ENCODE measurements at regions not wholly inside any gene's neighbourhood (a gene's known extent, or its start where the extent isn't known, plus 50 kb on each side); places are given as distances from the start of the nearest gene placed in this dataset.

DNA sequence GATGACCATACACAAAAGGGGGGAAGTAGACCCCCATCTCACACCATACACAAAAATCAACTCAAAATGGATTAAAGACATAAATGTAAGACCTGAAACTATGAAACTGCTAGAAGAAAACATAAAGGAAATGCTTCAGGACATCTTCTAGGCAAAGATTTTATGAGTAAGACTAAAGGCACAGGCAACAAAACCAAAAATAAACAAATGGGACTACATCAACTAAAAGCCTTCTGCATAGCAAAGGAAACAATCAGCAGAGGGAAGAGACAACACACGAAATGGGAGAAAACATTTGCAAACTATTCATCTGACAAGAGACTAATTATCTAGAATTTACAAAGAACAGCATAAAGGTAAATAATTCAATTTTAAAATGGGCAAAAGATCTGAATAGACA is 152.1 kb downstream of the AXIN2 start:
- DNase-seq (ENCODE audit: low read depth in 4 of 4, low spot score in 2 of 4) = no peak

DNA sequence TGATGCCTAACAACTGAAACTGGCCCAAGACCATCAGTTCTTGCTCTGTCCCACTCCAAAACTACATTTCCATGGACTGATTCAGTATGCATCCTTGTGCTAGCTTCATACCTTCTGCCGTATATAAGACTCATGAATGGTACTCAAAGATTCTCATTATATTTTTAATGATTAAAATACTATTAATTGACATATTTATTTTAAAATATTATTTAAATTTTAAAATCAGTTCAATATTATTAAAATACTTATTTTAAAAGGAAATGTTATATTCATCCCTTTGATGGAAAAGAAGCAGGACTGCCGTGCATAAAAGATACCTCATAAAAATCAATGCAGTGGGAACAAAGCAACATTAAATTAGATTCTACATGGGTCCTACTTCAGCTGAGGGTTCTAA is 153.4 kb downstream of the AXIN2 start:
- DNase-seq (ENCODE audit: low read depth in 4 of 4, low spot score in 2 of 4) = no peak

DNA sequence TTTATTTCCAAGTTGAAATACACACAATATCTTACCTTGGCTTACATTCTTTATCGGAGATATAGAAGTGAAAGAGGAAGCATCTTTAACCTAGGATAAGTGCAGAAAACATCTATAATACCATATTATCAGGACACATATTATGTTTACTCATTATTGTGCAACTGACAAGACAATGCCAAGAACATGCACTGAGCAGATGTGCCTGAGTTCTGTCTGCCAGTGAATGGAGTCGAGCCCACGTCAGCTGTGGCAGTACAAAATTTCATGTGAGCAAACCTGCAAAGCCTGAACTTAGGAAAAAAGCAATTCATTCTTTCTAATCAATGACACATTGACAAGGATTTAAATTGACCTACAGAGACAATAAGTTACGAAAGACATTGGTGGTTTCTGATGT is 154.4 kb downstream of the AXIN2 start:
- no peak for DNase-seq (ENCODE audit: low read depth in 4 of 4, low spot score in 2 of 4)

DNA sequence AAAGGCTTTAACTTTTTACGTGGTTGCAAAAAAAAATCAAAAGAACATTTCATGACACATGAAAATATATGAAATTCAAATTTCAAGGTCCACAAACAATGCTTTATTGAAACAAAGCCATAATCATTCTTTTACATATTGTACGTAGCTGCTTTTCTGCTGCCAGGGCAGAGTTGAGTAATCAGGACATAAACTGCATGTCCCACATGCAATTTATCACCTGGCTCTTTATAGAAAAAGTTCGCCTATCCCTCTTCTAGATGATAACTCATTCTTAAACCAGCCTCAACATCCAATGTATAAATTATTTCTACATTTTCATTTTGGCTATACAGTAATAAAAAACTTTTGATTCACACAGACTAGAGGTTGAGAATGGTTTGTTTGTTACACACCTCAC is 154.9 kb downstream of the AXIN2 start:
- DNase-seq (ENCODE audit: low read depth in 4 of 4, low spot score in 2 of 4) = no peak

DNA sequence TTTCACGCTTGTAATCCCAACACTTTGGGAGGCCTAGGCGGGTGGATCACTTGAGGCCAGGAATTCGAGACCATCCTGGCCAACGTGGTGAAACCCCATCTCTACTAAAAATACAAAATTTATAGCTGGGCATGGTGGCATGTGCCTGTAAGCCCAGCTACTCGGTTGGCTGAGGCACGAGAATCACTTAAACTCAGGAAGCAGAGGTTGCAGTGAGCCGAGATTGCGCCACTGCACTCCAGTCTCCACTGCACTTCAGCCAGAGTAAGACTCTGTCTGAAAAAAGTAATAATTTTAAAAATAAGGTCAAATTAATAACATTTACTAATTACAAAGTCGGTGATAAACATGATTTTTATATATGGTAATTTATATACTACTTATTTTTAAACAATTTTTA is 155.9 kb downstream of the AXIN2 start:
- DNase-seq (ENCODE audit: low read depth in 4 of 4, low spot score in 2 of 4) = no peak

DNA sequence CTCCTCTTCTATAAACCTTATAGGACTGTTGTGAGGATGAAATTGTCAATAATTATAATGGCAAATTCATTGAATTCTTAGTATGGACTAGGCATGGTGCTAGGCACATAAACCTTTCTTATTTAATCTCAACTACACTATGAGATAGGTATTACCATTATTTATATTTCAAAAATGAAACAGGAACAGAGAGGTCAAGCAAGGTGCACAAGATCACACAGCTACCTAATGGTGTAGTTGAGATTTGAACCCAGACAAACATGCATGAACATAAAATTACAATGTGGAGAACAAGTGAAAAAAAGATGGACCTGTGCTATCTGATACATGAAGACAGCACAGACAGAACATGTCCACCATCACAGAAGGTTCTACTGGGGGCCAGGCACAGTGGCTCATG is 156.7 kb downstream of the AXIN2 start:
- no peak for DNase-seq (ENCODE audit: low read depth in 4 of 4, low spot score in 2 of 4)

DNA sequence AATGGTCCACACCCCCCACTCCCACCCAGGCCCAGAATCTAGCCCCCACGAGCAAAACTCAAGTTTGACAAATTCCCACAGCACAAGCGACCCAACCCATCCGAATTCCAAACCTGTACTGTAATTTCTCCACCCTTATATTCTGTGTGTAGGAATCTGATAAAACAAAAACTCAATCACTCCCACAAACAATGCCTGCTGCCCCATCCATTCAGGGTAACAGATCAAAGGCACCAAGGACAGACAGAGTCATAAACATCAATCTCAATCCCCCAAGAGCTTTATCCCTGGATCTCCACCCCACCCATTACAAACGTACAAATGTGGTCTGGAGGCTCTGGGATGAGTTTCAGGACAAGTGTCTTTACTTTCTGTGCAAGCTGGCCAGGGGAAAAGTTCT is 157.8 kb downstream of the AXIN2 start:
- DNase-seq (ENCODE audit: low read depth in 4 of 4, low spot score in 2 of 4) = no peak

DNA sequence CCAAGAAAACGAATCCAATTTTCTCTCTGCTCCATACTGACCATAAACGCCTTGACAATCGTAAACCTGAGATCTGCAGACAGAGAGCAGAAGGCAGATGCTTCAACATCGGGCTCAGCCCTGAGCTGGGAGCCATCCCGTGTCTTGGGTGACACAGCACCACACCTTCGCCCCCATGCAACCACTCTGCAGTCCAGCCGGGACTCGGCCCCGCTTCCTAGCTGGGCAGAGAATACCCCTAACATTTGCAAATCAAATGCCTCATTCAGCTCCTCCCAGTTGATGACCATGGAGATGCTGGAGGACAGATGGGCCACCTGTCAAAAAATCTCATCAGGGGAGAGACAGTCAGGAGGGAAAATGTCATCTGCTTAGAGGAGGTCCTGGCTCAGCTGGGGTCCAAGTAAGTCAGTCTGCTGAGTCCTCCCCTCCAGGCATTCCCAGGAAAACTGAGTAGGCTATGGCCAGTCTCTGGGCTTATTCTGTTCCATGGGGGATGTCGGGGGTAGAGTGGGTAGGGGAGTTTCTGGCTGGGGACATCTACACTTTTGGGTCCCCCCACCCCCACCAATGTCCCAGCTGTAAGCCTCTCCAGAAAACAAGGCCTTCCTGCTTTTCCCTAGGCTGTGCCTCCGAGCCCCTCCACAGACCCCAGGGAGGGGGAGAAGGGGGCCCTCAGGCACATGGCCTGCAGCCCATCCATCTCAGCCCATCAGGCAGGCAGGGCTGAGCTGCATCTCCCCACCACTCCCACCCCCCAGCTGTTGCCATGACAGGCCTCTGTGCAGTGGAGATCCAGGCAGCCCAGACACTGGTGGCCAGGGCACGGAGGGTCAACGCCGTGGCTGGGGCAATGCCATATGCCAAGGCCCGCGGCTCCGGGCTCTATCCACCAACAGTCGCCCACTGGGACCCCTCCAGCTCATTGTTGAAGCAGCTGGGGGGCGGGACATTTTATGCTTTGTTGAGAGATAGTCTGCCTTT is 158.6 kb downstream of the AXIN2 start:
- no peak for DNase-seq (ENCODE audit: low read depth in 4 of 4, low spot score in 2 of 4)

DNA sequence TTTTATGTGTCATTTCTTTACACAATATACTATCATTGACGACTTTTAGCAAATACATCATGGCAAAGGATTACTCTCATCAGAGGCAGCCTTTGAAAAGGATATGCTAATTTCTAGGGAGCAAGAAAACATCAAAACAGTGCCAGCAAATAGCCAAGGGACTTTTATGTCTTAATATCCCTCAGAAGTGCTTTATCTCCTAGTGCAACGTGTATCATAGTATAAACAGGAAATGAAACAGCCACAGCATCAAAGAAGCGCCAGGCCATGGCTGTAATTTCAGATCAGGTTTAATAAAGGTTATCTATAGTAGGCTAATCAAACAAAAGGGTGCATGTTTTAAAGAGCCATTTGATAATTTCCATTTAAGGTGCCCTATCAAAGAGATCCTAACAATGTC is 159.9 kb downstream of the AXIN2 start:
- DNase-seq (ENCODE audit: low read depth in 4 of 4, low spot score in 2 of 4) = no peak

DNA sequence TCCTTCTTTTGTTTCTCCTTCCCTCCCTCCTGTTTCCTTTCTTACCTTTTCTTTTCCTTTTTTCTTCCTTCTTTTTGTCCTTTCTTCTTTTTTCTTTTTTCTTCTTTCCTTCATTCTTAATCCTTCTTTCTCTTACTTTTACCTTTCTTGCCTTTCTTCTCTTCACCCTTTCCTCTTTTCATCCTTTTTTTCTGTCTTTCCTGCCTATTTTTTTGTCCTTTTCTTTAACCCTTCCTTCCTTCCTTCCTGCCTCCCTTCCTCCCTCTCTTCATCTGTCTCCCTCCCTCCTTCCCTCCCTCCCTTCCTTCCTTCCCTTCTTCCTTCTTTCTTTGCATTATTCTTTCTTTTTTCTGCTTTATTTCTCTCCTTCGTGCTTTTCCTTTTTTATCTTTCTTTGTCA is 160.7 kb downstream of the AXIN2 start:
- no peak for DNase-seq (ENCODE audit: low read depth in 4 of 4, low spot score in 2 of 4)

DNA sequence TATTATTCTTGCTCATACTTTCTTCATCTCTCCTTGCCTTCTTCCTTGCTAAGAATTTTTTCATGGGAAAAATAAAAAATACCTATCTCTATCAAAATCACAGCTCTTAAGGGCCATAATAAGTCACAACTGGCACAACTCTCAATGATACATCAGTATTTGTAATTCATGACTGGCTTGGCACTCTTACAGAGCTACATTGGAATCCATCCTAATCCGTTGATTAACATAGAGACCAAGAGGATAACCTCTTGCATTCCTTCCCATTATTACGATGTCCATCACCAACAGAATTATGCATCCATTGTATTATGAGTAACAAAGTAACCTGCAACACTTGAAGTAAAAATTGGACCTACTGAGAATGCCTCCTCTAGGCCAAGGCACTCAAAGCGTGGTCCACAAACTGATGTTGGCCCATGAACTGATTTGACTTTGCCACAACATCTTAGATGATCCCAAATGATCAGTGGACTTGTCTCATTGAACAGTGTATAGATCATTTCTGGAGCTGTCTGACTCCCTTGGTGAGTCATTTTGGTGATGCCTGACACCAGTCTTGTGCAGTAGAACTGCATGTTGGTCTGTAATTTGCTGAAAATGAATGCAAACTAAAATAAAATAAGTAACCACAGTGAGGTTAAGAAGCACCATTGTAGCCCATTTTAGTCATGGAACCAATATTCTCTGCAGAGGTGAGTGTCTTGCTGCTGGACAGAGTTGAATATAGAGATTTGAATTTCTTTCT is 163.2 kb downstream of the AXIN2 start:
- no peak for DNase-seq (ENCODE audit: low read depth in 4 of 4, low spot score in 2 of 4)

DNA sequence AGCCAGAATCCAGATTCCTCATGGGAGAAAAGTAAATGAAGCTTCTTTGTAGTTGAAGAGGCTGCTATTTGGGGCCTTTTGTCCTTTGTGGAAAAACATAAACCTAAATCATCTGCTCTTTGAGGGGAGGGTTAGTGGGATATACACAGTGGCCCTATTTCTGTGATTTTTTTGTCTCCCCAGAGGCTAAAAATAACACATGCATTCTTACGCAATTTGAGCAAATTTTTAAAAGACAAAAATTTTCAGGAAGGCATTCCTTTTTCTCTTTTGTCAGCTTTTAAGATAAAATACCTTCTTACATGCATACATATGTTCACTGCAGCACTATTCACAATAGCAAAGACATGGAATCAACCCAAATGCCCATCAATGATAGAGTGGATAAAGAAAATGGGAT is 165.5 kb downstream of the AXIN2 start:
- no peak for DNase-seq (ENCODE audit: low read depth in 4 of 4, low spot score in 2 of 4)

DNA sequence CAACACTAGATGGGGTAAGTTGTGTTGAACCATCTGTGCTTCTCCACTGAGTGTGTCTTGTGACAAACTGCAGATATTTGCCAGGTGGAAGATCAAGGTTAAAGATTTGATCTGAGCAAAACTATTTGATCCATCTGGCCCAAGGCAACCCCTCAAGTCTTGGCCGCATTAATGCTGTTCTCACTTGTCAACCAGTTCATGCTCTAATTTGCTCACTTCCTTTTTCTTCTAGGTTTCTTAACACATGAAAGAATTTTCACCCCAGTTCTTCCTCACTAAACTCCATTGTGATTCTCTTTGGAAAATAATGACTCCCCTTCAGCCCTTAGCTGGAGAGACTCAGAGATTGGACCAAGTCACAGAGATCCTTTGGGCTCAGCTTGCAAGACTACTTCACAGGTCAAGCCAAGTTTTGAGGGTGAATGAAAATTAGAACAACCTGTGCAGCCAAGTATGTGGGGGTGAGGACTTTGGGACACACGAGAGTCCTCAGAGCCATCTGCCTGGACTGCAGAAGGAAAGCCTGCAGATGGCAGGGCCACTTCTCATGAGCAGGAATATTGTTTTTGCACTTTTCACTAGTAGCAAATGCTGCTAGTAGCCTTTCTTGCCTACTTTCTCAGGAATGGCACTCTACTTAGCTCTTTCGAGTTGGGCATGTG is 166.5 kb downstream of the AXIN2 start:
- DNase-seq (ENCODE audit: low read depth in 4 of 4, low spot score in 2 of 4) = no peak

DNA sequence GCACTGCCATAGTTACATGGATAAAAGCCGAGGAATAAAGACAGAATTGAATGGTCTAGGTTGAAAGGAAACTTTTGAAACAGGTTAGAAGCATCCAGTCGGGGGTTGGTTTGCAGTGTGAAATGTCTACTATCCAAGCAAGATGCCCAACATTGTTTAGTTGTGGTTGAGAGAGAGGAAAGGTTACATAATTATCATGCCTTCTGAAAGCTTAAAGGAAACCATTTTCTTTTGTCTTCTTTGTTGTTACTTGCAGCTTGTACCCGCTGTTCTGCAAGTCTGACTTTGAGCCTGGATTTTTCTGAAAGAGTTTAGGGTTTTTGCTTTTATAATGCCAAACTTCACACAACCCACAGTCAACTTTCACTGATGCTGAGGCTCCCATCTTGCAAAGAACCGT is 167.9 kb downstream of the AXIN2 start:
- DNase-seq (ENCODE audit: low read depth in 4 of 4, low spot score in 2 of 4) = no peak

DNA sequence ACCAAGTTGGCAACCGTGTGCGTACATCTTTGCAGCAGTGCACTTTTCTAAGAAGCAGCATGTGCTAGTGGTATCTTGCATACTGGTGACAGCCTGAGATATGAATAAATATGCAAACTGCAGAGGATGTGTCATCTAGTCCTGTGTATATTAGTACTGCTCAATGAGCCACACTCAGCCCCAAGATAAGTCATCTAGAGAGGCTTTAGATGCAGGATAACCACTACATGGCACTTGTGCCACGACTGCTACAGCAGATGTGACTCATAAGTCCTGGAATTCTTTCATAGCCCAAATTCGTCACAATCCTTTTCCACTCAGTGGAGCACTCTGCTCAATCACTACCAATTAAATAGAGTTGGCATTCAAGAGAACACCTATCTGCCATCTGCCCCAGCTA is 171.5 kb downstream of the AXIN2 start:
- DNase-seq (ENCODE audit: low read depth in 4 of 4, low spot score in 2 of 4) = no peak

DNA sequence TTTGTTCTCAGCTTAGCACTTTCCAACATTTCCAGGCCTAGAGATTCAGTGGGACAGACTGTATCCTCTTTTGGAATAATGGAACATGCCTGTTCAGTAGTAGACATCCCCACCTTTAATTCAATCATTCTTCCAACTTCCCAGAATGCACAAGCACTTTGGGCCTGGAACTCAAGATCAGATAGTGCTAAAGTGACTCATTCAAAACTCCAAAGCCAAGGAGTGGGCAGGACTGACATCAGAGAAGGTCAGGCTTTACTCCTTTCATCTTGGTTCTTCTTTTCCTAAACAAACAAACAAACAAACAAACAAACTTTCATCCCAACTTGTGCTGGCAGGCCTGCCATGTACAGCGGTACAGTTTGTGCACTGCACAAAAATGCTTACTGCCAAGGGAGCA is 172.0 kb downstream of the AXIN2 start:
- DNase-seq (ENCODE audit: low read depth in 4 of 4, low spot score in 2 of 4) = no peak

DNA sequence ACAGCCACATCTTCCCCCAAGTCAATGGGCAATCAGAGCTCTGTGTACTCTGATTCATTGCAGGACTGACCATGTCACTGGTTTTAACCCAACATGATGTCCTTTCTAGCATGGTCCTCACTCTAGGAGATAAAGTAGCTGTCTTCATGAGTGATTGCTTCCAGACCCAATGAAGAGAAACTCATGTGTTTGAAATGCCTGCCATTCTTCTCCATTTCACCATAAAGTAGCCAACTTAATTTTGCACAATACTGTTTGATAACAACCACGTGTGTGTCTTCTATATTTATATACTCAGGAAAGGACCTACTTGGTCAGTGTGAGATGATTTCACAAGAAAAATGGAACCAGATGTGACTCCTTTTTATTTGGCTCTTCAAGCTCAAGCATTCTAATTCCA is 172.5 kb downstream of the AXIN2 start:
- no peak for DNase-seq (ENCODE audit: low read depth in 4 of 4, low spot score in 2 of 4)

DNA sequence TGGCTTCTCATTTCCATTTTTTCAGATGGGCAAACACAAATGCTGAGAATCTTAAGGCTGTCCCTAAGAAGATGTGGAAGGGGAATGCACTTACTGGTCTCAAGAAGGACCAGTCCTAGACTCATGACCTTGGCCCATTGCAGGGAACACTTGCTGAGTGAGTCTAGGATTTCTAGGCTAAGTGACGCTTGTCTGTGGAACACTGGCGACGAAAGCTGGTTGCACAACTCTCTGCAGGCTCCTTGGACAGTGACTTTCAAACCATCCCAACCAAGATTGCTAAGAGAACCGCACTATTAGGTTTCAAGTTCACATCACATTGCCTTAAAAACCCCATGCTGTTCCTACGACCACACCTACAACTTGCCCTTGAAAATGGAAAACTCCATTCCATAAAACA is 174.1 kb downstream of the AXIN2 start:
- no peak for DNase-seq (ENCODE audit: low read depth in 4 of 4, low spot score in 2 of 4)

DNA sequence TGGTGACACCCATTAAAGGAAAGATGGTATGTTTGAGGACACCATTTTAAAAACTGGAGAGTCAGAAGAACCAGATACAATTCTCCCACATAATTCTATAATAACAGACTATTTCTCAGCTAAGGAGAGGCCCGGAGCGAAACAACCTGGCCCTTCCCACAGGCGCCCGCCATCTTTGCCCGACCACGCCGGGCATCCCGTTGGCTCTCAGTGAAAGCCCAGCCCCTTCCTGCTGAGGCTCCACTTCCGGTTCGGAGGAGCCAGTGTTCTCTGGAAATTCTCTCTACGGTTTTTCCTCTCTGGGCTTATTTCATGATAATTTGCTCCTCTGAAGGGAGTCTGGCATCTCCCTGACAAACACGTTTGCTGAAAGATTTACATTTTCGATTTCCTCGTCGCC is 175.7 kb downstream of the AXIN2 start:
- DNase-seq (ENCODE audit: low read depth in 4 of 4, low spot score in 2 of 4) = no peak

DNA sequence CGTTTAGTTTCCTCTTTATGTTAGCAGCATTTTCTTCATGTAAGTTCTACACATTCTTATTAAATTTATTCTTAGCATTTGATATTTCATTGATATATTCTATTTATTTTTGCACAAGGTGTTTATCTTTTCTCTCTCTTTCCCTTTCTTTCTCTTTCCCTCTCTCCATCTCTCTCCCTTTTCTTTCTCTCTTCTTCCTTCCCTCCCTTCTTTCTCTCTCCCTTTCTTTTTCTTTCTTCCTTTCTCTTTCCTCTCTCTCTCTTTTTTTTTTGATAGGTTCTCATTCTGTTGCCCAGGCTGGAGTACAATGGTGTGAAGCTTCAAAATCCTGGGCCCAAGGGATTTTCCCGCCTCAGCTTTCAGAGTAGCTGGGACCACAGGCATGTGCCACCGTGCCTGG is 176.4 kb downstream of the AXIN2 start:
- DNase-seq (ENCODE audit: low read depth in 4 of 4, low spot score in 2 of 4) = no peak

DNA sequence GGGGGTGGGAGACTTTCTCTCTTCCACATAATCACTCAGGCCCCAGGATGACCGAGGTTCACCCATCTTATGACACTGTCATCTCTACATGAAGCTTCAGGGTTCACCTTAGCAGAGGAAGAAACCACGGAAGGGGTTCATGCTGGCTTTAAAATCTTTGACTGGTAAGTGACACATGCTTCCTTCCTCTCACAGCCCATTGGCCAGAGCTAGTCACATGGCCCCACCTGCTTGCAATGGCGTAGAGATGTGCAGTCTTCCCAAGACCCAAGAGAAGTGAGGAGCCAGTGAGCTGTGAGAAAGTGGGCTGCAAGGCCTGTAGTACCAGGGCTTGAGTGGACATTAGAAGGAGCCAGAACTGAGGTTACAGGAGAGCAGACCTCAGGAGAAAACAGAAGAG is 180.3 kb downstream of the AXIN2 start:
- DNase-seq (ENCODE audit: low read depth in 4 of 4, low spot score in 2 of 4) = no peak

DNA sequence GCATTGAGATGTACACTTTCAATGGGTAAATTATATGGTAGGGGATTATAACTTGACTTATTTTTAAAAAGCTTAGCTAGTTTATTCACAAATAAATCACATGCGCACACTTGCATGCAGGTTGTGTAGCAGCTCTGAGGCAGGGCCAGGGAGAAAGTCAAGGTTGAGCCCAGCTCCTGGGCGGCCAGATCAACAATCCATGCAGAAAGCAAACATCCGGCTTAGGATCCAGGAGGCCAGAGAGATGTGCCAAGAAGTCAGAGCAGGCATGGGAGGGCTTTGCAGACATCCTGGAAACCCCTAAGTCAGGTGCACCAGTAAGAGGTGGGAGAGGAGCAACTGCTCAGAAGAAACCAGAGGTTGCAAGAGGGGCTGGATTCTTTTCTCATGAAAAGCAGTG is 186.5 kb downstream of the AXIN2 start:
- no peak for DNase-seq (ENCODE audit: low read depth in 4 of 4, low spot score in 2 of 4)

All from left renal cortex interstitium (tissue), 4 donors.